ENCODE measurements at regions not wholly inside any gene's neighbourhood (a gene's known extent, or its start where the extent isn't known, plus 50 kb on each side); places are given as distances from the start of the nearest gene placed in this dataset.

DNA sequence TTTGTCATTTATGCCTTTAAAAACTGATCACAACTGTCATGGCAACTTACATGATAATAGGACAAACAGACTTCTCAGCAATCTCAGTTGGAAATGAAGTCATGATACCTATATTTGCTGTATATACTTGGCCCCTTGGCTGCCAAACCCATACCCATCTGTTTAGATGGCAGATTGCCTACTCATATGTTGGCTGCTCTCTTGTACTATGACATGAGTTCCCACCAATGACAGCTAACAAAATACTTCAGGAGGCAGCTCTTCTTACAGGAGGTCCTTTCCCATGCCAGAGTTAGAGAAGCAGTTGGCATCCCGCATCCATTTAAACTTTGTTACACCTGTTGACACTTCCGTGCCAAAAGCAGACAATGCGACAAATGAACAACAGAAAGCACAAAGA is 603.1 kb upstream of the ADGRL2 start:
- 96 to 98% methylated on average over 3 of the region's 3 CpGs for WGBS, 2 donors
- ATAC-seq (ENCODE audit: insufficient read depth, low FRiP score), result no peak

DNA sequence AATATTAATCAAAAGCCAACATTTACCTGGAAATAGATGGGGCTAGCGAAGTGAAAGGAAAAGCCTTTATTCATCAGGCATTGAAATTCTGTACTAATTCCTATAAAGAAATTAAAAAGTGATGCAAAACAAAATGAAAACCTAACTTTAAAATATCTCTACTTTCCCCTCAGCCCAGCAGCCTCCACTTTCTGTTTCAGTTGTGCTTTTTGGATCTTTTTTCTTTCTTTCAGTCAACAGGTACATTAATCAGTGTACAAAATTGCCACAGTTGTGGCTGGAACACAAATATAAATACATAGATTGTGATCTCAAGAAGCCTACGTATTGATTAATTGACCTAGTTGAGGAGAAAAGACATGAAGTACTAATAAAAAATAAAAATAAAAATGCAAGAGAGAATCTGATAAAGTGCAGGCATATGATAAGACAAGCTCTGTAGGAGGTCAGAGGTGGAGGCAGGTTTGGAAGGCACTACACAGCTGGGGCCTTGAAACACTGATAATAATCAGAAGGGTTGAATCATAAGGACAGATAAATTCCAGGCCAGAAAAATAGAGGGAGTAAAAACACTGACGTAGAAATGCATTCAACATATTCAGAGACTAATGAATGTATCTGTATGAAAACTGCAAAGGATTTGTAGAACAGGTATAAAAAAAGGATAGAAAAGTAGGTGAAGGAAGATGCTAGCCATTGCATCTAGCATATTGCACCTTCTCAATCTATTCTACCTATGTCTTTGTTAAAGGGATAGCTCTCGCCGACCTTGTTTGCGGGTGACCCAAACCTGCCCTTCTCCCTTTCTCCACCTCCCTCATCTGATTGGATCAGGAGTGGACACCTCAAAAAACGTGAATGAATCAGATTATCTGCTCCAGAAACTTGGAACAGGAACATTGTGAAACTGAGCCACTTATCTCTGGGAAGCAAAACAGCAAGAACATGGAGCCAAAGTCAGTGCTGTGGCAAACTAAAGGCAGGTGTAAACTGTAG is 607.8 kb upstream of the ADGRL2 start:
- no peak for DNase-seq
- H3K27ac ChIP-seq (ENCODE audit: low read depth in 1 of 2, low read length in 1 of 2), result no peak overlapping the region
- WGBS, 2 donors, result 81 to 86% methylated on average over 7 of the region's 7 CpGs

More for the DNA sequence above, 603.1 kb upstream of the ADGRL2 start:
- H3K4me3 ChIP-seq, result no peak overlapping the region
- H3K27ac ChIP-seq (ENCODE audit: low read depth in 1 of 2, low read length in 1 of 2), result no peak overlapping the region
- H3K9ac ChIP-seq (ENCODE audit: insufficient read depth in 1 of 2, low read length in 2 of 2), result no peak overlapping the region
- no peaks in the 10 kb centered on the region for H3K9me3 ChIP-seq (ENCODE audit: control insufficient read depth in 4 of 4, insufficient read depth in 3 of 4, low read length in 3 of 4)
- H3K36me3 ChIP-seq (ENCODE audit: control insufficient read depth in 4 of 4, insufficient read depth in 4 of 4, low read length in 4 of 4), result no peaks in the 10 kb centered on the region
- H3K27me3 ChIP-seq (ENCODE audit: control insufficient read depth in 3 of 3, insufficient read depth in 3 of 3, low read length in 2 of 3), result no peaks in the 10 kb centered on the region
- no peaks in the 10 kb centered on the region for H3K4me1 ChIP-seq (ENCODE audit: control insufficient read depth in 5 of 5, insufficient read depth in 5 of 5, low read length in 5 of 5)
- no peak for DNase-seq
- TF ChIP-seq, protein P1, sequence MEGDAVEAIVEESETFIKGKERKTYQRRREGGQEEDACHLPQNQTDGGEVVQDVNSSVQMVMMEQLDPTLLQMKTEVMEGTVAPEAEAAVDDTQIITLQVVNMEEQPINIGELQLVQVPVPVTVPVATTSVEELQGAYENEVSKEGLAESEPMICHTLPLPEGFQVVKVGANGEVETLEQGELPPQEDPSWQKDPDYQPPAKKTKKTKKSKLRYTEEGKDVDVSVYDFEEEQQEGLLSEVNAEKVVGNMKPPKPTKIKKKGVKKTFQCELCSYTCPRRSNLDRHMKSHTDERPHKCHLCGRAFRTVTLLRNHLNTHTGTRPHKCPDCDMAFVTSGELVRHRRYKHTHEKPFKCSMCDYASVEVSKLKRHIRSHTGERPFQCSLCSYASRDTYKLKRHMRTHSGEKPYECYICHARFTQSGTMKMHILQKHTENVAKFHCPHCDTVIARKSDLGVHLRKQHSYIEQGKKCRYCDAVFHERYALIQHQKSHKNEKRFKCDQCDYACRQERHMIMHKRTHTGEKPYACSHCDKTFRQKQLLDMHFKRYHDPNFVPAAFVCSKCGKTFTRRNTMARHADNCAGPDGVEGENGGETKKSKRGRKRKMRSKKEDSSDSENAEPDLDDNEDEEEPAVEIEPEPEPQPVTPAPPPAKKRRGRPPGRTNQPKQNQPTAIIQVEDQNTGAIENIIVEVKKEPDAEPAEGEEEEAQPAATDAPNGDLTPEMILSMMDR (IDR thresholded peaks at IDR 0.05; ENCODE audit: control extremely low read depth, extremely low read depth), result no peak

DNA sequence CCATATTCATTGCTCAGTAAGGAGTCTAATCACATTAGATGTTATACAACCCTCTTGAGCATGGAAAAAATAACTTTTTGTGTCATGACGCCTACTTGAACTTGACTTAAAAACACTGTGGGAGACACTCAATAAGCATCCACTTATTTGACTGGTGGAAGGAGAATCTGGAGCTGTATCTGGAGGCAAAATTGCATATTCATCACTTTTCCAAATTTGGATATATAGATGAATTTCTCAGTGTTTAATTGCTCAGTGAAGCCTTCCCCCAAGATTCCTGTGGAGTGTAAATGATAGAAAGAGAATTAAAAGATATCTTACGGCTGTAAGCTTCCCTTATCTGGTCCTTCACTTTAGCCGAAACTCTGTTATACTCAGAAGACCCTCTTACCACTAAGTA is 610.7 kb upstream of the ADGRL2 start:
- DNase-seq (no peak), ATAC-seq (ENCODE audit: insufficient read depth, low FRiP score) (no peak)
- H3K4me1 ChIP-seq (ENCODE audit: control insufficient read depth in 5 of 5, insufficient read depth in 5 of 5, low read length in 5 of 5), result no peaks in the 10 kb centered on the region
- TF ChIP-seq, protein P1 (IDR thresholded peaks at IDR 0.05; ENCODE audit: control extremely low read depth, extremely low read depth), result no peak
- H3K4me3 ChIP-seq, result no peak overlapping the region
- H3K9me3 ChIP-seq (ENCODE audit: control insufficient read depth in 4 of 4, insufficient read depth in 3 of 4, low read length in 3 of 4), result no peaks in the 10 kb centered on the region
- no peaks in the 10 kb centered on the region for H3K36me3 ChIP-seq (ENCODE audit: control insufficient read depth in 4 of 4, insufficient read depth in 4 of 4, low read length in 4 of 4)
- WGBS, 2 donors, result 95 to 96% methylated on average over 3 of the region's 3 CpGs
- no peak overlapping the region for H3K27ac ChIP-seq (ENCODE audit: low read depth in 1 of 2, low read length in 1 of 2)
- no peaks in the 10 kb centered on the region for H3K27me3 ChIP-seq (ENCODE audit: control insufficient read depth in 3 of 3, insufficient read depth in 3 of 3, low read length in 2 of 3)
- H3K9ac ChIP-seq (ENCODE audit: insufficient read depth in 1 of 2, low read length in 2 of 2), result no peak overlapping the region

More for the DNA sequence above, 607.8 kb upstream of the ADGRL2 start:
- TF ChIP-seq, protein P1 (IDR thresholded peaks at IDR 0.05; ENCODE audit: control extremely low read depth, extremely low read depth), result no peak
- Histone ChIP-seq H3K4me3 (no peak overlapping the region), H3K27me3 (ENCODE audit: control insufficient read depth in 3 of 3, insufficient read depth in 3 of 3, low read length in 2 of 3) (no peaks in the 10 kb centered on the region), H3K9ac (ENCODE audit: insufficient read depth in 1 of 2, low read length in 2 of 2) (no peak overlapping the region), H3K9me3 (ENCODE audit: control insufficient read depth in 4 of 4, insufficient read depth in 3 of 4, low read length in 3 of 4) (no peaks in the 10 kb centered on the region), H3K36me3 (ENCODE audit: control insufficient read depth in 4 of 4, insufficient read depth in 4 of 4, low read length in 4 of 4) (no peaks in the 10 kb centered on the region), H3K4me1 (ENCODE audit: control insufficient read depth in 5 of 5, insufficient read depth in 5 of 5, low read length in 5 of 5) (no peaks in the 10 kb centered on the region)
- no peak for ATAC-seq (ENCODE audit: insufficient read depth, low FRiP score)

All from lung (tissue), 11 donors.